NB4 (cell line): ENCODE measurements at regions not wholly inside any gene's neighbourhood (a gene's known extent, or its start where the extent isn't known, plus 50 kb on each side); places are given as distances from the start of the nearest gene placed in this dataset.

ENCODE experiments used
- POLR2A ChIP-seq: IDR thresholded peaks from 2 replicates; pipeline ENCODE4 v1.6.1; 2011; ENCODE audit warnings: mild to moderate bottlenecking; ENCODE audit not compliant: insufficient read length; ENCODE audit errors: extremely low read depth
- TF ChIP-seq, protein P1 (sequence below): IDR thresholded peaks from one replicate; pipeline ENCODE4 v1.5.1; 2012; ENCODE audit warnings: low read depth, low read length
- TF ChIP-seq, protein P2 (sequence below): IDR thresholded peaks from 2 replicates; pipeline ENCODE4 v1.6.1; 2011; ENCODE audit warnings: low read depth, low read length

DNA sequence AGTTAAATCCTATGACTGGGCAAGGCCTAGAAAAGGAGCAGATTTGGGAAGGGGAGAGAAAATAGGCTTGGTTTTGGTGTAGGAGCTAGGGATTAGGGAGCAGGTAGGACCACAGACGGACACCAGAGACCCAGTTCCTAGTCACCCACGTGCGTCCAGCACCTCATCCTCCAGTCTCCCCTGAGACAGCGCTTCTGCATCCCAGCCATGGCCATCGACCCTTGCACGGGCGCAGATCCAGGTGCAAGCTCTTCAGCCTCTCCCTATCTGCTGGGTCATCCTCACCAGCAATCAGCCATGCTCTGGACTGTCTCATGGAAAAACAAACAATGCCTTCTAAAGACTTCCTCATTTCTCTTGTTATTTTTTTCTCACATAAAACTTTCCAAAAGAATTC is 246.8 kb upstream of the RAB6C start:
- no peak for TF ChIP-seq POLR2A
- TF ChIP-seq, protein P1, sequence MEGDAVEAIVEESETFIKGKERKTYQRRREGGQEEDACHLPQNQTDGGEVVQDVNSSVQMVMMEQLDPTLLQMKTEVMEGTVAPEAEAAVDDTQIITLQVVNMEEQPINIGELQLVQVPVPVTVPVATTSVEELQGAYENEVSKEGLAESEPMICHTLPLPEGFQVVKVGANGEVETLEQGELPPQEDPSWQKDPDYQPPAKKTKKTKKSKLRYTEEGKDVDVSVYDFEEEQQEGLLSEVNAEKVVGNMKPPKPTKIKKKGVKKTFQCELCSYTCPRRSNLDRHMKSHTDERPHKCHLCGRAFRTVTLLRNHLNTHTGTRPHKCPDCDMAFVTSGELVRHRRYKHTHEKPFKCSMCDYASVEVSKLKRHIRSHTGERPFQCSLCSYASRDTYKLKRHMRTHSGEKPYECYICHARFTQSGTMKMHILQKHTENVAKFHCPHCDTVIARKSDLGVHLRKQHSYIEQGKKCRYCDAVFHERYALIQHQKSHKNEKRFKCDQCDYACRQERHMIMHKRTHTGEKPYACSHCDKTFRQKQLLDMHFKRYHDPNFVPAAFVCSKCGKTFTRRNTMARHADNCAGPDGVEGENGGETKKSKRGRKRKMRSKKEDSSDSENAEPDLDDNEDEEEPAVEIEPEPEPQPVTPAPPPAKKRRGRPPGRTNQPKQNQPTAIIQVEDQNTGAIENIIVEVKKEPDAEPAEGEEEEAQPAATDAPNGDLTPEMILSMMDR = no peak
- TF ChIP-seq, protein P2, sequence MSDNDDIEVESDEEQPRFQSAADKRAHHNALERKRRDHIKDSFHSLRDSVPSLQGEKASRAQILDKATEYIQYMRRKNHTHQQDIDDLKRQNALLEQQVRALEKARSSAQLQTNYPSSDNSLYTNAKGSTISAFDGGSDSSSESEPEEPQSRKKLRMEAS = no peak
